Endothelial cell of umbilical vein (primary cell): ENCODE measurements at regions not wholly inside any gene's neighbourhood (a gene's known extent, or its start where the extent isn't known, plus 50 kb on each side); places are given as distances from the start of the nearest gene placed in this dataset.

Experiments used
- CTCF ChIP-seq, 2 donors: IDR thresholded peaks; 1 replicate in 1 of 2; 2 replicates in 1 of 2; pipeline ENCODE4 v1.5.1; 2011; ENCODE audit warnings: low read length in 2 of 2, mild to moderate bottlenecking in 2 of 2, moderate library complexity in 2 of 2, control low read depth in 1 of 2, inconsistent platforms in 1 of 2, low read depth in 1 of 2; ENCODE audit not compliant: insufficient read depth in 1 of 2; ENCODE audit errors: extremely low read depth in 1 of 2
- EZH2 ChIP-seq: IDR thresholded peaks from 2 replicates; pipeline ENCODE4 v1.6.1; 2012; ENCODE audit warnings: borderline replicate concordance, low read depth, mild to moderate bottlenecking, moderate library complexity, low read length, inconsistent platforms; ENCODE audit not compliant: severe bottlenecking
- GATA2 ChIP-seq: IDR thresholded peaks from 2 replicates; pipeline ENCODE4 v1.7.0; 2011; ENCODE audit warnings: low read depth, mild to moderate bottlenecking, moderate library complexity, mixed read lengths, low read length; ENCODE audit not compliant: insufficient read length, insufficient read depth
- POLR2A ChIP-seq: IDR thresholded peaks from 2 replicates; pipeline ENCODE4 v1.6.1; 2012; ENCODE audit warnings: low read depth, mild to moderate bottlenecking, control low read depth, low read length
- POLR2AphosphoS5 ChIP-seq: IDR thresholded peaks from 2 replicates; pipeline ENCODE4 v1.6.1; 2012; ENCODE audit warnings: low read depth, mild to moderate bottlenecking, control low read depth, low read length, moderate library complexity; ENCODE audit not compliant: insufficient read depth

- no peak for TF ChIP-seq CTCF (IDR thresholded peaks at IDR 0.05; ENCODE audit: extremely low read depth in 1 of 2, insufficient read depth in 1 of 2, low read depth in 1 of 2, low read length in 2 of 2)
- TF ChIP-seq POLR2AphosphoS5, result no peak
- no peak for TF ChIP-seq POLR2A
- TF ChIP-seq EZH2, result no peak
- no peak for TF ChIP-seq GATA2
Measured at GRCh38 chr4:163070023-163070422, 96.7 kb downstream of the NAF1 start.
